A673 (cell line): ENCODE measurements at regions not wholly inside any gene's neighbourhood (a gene's known extent, or its start where the extent isn't known, plus 50 kb on each side); places are given as distances from the start of the nearest gene placed in this dataset.
"Not testable (repeated sequence)": the region's sequence is repeated elsewhere in the genome, so short reads cannot be mapped to it uniquely, and the experiment has no call there.

Experiments used
- BruUV-seq: library from RNA; stranded (reverse); fragments of 400-500 nt; replicated peaks from 2 replicates; lab custom pipeline; 2021; lab: Mats Ljungman, UMichigan
- CTCF ChIA-PET: fragments of 300-600 bp; sonication (Branson Sonifier 250); formaldehyde crosslinking; loops from one replicate; lab custom pipeline; 2022; ENCODE audit warnings: antibody characterized with exemption; lab: Charles Lee
- POLR2A ChIA-PET: fragments of 300-600 bp; sonication (Branson Sonifier 250); formaldehyde crosslinking; loops from one replicate; lab custom pipeline; 2022; ENCODE audit warnings: antibody characterized with exemption; ENCODE audit not compliant: low non-redundant PET; lab: Charles Lee
- DNase-seq: peaks from one replicate; pipeline ENCODE4 v3.0.0-alpha.2; 2015; ENCODE audit warnings: low spot score
- H3K27ac ChIP-seq: fragments of 200-600 bp; sonication (generic); 2 replicates; pipeline ENCODE4 v1.5.1; 2016; ENCODE audit warnings: mixed run types, low read depth, mild to moderate bottlenecking, mixed read lengths, antibody characterized with exemption, low read length; ENCODE audit not compliant: poor library complexity, severe bottlenecking
- H3K27me3 ChIP-seq: fragments of 200-600 bp; sonication (generic); replicated peaks from 2 replicates; pipeline ENCODE4 v1.6.1; 2017; ENCODE audit warnings: mixed run types, low read depth, mild to moderate bottlenecking, mixed read lengths, antibody characterized with exemption, low read length; ENCODE audit not compliant: insufficient read depth, poor library complexity
- H3K36me3 ChIP-seq: fragments of 200-600 bp; sonication (generic); 2 replicates; pipeline ENCODE4 v1.6.1; 2016; ENCODE audit warnings: mixed run types, mild to moderate bottlenecking, mixed read lengths, antibody characterized with exemption, low read length; ENCODE audit not compliant: insufficient read depth, poor library complexity, severe bottlenecking
- H3K4me1 ChIP-seq: fragments of 200-600 bp; sonication (generic); 2 replicates; pipeline ENCODE4 v1.6.1; 2017; ENCODE audit warnings: mixed run types, mild to moderate bottlenecking, mixed read lengths, antibody characterized with exemption, low read length; ENCODE audit not compliant: insufficient read depth, poor library complexity, severe bottlenecking
- H3K4me3 ChIP-seq: fragments of 200-600 bp; sonication (generic); 2 replicates; pipeline ENCODE4 v1.5.1; 2016; ENCODE audit warnings: low read depth, mixed run types, mild to moderate bottlenecking, mixed read lengths, low read length; ENCODE audit not compliant: poor library complexity, severe bottlenecking
- H3K9me3 ChIP-seq: fragments of 200-600 bp; sonication (generic); 2 replicates; pipeline ENCODE4 v1.6.1; 2016; ENCODE audit warnings: mixed run types, low read depth, mild to moderate bottlenecking, mixed read lengths, antibody characterized with exemption, low read length; ENCODE audit not compliant: poor library complexity, severe bottlenecking
- intact Hi-C: fragments of 100-400 bp; cut with micrococcal nuclease; formaldehyde crosslinking; loops from one replicate; pipeline ENCODE4 v1.10.0; 2022; ENCODE audit not compliant: unreplicated experiment

DNA sequence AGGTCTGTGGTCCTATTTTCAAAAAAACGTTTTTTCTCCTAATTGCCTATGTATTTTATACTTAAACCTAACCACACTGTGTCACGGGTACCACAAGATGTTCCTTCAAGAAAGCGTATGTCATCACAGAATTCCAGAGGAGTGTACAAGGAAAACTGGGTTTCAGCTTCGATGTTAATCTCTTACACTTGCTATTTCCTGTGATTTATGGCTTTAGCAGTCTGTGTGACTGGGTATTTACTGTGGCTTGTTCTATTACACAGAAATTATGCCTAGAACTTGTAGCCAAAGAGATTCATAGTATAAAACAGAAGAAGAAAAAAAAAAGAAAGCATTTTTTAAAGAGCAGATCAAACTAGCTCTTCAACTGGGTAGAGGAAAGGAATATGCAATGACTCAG lies 371.1 kb upstream of the FOLH1 start:
- H3K4me3 ChIP-seq, DNase-seq, POLR2A ChIA-PET, H3K27ac ChIP-seq, intact Hi-C loops, CTCF ChIA-PET, BruUV-seq, H3K27me3 ChIP-seq, H3K9me3 ChIP-seq, H3K36me3 ChIP-seq, H3K4me1 ChIP-seq: not testable (repeated sequence)

DNA sequence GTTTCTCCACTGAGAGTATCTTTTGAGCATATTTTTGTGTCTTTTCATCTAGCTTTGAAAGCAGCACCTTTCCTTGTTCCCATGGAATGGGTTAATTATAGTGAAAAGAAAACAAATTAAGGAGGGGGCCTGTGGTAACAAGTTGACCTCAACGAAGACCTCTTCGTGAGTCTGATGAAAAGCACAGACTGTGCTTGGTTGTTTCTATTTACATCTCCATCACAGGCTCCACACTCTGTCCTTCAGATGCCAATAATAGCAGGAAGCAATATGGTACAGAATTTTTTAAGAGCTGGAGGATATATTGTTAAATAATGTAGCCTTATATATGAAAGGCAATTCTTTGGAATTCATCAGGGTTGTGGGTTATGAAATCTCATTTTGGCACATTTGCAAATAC lies 366.7 kb upstream of the OR4C13 start:
- H3K9me3 ChIP-seq, POLR2A ChIA-PET, DNase-seq, H3K4me3 ChIP-seq, H3K27me3 ChIP-seq, BruUV-seq, H3K36me3 ChIP-seq, H3K27ac ChIP-seq, H3K4me1 ChIP-seq, intact Hi-C loops, CTCF ChIA-PET: not testable (repeated sequence)

GRCh38 chr11:49608892-49609291 lies 343.3 kb upstream of the OR4C13 start:
- H3K27ac ChIP-seq, H3K27me3 ChIP-seq, H3K4me3 ChIP-seq, intact Hi-C loops, H3K4me1 ChIP-seq, POLR2A ChIA-PET, DNase-seq, CTCF ChIA-PET, H3K36me3 ChIP-seq, BruUV-seq: not testable (repeated sequence)
- H3K9me3 ChIP-seq, result peaks cover 16% of the 10 kb centered on the region

- peaks cover 20% of the 10 kb centered on the region for H3K9me3 ChIP-seq
- DNase-seq, POLR2A ChIA-PET, H3K4me1 ChIP-seq, H3K27ac ChIP-seq, H3K27me3 ChIP-seq, H3K36me3 ChIP-seq, BruUV-seq, intact Hi-C loops, CTCF ChIA-PET, H3K4me3 ChIP-seq: not testable (repeated sequence)
Observed at GRCh38 chr11:49623872-49624271, 328.3 kb upstream of the OR4C13 start.

DNA sequence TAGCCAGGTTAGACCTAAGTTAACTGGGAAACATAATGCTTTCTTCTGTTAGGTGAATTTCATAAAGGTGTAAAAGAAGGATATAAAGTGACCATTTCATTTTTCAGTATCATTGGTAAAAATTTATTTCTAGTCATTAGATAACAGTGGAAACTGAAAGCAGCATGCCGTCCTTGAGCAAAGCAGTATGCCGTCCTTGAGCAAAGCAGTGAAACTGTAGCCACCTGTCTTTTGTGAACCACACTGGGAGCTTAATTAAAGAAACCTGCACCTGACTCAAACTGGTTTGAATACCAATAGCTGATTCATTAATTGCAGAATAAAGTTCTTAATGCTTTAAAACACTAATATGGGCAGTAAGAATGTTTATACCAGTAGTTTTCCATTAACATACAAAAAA lies 281.5 kb upstream of the OR4C13 start:
- POLR2A ChIA-PET, intact Hi-C loops, H3K36me3 ChIP-seq, H3K4me1 ChIP-seq, BruUV-seq, H3K27ac ChIP-seq, H3K27me3 ChIP-seq, DNase-seq, H3K4me3 ChIP-seq, CTCF ChIA-PET: not testable (repeated sequence)
- H3K9me3 ChIP-seq, result peaks cover 16% of the 10 kb centered on the region

GRCh38 chr11:49702121-49702520 lies 250.1 kb upstream of the OR4C13 start:
- BruUV-seq, H3K4me3 ChIP-seq, H3K36me3 ChIP-seq, CTCF ChIA-PET, DNase-seq, intact Hi-C loops, POLR2A ChIA-PET, H3K27me3 ChIP-seq, H3K27ac ChIP-seq, H3K4me1 ChIP-seq: not testable (repeated sequence)
- H3K9me3 ChIP-seq, result peaks cover 63% of the 10 kb centered on the region

- H3K27ac ChIP-seq, H3K4me3 ChIP-seq, CTCF ChIA-PET, intact Hi-C loops, POLR2A ChIA-PET, DNase-seq, BruUV-seq, H3K4me1 ChIP-seq, H3K27me3 ChIP-seq, H3K36me3 ChIP-seq: not testable (repeated sequence)
- H3K9me3 ChIP-seq, result peaks cover 47% of the 10 kb centered on the region
Observed at GRCh38 chr11:49750447-49750846, 201.7 kb upstream of the OR4C13 start.

GRCh38 chr11:49750960-49751359 lies 201.2 kb upstream of the OR4C13 start:
- DNase-seq, POLR2A ChIA-PET: not testable (repeated sequence)
- peaks cover 42% of the 10 kb centered on the region for H3K9me3 ChIP-seq

More at GRCh38 chr11:49750960-49751359, 201.2 kb upstream of the OR4C13 start:
- H3K4me1 ChIP-seq, H3K36me3 ChIP-seq, intact Hi-C loops, BruUV-seq, H3K27ac ChIP-seq, CTCF ChIA-PET, H3K4me3 ChIP-seq, H3K27me3 ChIP-seq: not testable (repeated sequence)
